Activated CD4-positive, alpha-beta T cell treated with anti-CD3 and anti-CD28 coated beads for 24 hours (primary cell): ENCODE measurements at regions not wholly inside any gene's neighbourhood (a gene's known extent, or its start where the extent isn't known, plus 50 kb on each side); places are given as distances from the start of the nearest gene placed in this dataset.
A peak's percentile ranks its signal among the peaks of the same experiment; 100 is the strongest.

Experiments
- DNase-seq, 2 donors: peaks; one replicate each; pipeline ENCODE4 v3.0.0-alpha.2; 2020; ENCODE audit warnings: low read depth in 2 of 2

DNA sequence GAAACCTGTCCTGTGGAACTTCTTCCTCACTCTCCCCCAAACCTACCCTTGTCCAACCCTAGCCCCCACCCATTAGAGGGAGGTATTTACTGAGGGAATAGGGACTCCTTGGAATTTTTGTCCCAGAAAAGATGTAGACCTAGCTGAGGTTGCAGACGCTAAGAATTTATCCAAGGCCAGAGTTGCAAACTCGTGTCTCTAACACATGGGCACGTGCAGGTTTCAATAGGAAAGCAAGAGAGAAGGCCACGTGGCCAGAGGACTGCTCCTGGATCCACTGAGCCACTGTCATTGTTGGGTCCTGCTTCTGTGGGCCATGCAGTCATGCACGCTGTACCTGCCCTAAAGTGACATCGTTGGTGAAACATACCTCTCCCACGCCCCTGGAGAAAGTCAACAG lies 243.4 kb upstream of the KCNG1 start:
- no peak for DNase-seq

DNA sequence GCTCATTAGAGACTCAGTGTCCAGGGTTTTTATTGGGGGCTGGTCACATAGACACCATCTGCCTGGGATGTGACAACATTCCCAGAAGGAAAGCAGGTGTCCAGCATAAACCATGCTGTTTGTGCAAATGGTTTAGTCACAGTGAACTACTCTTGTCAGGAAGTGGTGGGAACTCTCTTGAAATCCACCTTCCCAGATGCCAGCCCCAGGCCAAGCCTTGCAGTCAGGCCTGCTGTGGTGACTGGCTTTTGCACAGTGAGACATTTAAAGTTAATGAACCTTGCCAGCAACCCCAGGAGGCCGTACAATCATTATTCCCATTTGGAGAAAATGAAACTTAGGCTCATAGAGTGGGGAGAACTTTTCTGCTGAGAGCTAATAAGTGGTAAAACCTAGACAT lies 242.5 kb upstream of the KCNG1 start:
- no peak for DNase-seq

DNA sequence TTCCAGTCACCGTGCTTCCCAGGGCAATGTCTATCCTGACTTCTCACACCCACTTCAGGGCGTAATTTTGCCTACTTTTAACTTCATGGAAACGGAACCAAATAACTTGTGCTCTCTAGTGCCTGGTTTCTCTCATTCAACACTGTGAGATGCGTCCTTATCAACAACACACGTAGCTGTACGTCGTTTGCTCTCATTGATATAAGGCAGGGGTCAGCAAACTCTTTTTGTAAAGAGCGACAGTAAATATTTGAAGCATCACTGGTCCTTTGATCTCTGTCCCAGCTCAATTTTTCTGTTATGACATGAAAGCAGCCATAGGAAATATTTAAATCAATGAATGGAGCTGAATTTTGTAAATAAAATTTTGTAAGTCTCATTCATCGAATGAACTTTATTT lies 239.3 kb upstream of the KCNG1 start:
- DNase-seq = no peak

DNA sequence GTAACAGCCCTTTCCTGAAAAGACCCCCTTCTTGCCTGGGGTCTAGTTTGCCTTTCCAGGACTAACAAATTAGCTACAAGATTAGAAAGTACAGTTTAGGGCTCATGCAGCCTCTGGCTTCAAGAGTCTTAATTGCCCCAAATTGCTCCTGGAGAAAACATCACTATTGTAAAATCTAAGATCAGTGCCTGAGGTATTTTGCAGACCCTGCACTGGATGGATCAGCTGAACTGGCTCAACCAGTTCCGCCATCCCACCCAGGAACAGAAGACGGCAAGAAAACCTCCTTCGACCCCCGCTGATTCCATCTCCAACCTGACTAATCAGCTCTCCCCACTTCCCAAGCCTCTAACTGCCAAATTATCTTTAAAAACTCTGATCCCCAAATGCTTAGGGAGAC lies 236.5 kb upstream of the KCNG1 start:
- no peak for DNase-seq

DNA sequence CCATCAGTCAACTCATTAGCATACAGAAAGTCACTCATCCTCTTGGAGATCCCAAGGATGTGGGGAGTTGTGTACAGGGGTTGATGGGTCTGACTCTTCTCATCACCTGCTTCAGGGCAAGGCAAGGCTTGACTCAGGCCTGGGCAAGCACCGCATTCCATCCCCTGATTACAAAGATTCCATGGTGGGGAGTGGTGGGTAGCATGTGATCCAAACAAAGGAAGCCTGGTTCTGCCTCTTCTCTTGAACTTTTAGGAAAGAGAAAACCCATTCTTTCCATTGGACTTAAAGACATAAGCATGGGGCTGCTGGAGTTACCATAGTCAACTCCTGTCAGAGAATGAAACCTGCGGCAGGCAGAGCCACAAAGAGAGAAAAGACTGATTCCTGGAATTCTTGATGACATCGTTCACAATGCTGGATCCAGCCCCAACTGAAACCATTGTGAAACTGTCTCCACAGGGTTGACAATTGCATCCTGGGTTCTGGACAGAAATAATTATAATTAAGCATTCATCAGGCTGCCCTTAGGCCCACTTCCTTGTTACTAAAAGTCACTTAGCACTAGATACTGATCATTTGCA lies 235.8 kb upstream of the KCNG1 start:
- DNase-seq = no peak

DNA sequence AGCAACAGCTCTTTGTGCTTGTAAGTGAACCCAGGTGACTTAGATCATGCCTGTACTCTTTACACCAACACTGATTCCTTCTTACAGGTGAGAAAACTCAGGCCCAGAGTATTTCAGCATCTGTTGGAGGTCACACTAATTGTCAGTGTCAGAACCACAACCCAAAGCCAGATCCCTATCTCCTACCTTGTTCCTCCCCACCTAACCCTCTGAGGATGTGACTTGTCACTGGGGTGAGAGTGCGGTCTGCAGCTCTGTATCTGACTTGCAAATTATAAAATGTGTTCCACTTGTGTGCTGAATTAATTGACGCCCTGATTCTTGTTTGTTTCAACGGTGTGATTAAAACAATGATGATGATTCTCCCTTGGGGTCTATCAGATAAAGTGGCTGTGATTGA lies 232.5 kb upstream of the KCNG1 start:
- DNase-seq = no peak

DNA sequence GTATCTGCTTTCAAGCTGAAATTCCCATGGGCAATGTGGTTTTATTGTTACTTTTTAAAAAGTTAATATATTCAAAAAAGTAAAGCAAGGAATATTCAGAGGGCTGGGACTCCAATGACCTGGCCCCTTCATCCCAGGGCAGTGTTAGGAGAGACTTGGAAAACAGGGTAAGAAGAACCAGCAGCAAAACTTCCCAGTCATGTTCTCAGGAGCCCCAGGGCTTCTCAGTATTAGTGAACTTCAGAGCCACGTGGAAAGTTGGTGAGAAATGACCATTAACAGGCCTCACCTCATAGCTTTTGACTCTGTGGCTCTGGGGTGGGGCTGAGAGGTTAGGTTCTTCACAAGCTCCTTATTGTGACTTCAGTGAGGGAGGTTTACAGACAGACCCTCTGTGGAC lies 230.4 kb upstream of the KCNG1 start:
- DNase-seq = no peak

DNA sequence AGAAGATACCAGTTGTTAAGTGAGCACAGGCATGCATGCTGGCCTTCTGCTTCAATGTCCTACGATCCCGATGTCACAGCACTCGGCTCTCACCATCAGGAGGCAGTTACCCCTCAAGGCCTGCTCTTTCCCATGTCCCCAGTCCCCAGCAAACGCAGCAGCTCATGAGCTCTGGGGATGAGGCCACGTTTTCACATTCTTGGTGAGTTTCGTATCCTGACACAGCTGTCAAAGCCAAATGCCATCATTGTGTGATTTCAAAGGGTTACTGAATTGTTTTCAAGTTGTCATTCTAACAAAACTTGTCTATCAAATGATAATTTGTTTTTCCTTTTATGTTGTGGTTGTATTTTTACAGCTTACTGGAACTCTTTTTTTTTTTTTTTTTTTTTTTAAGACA lies 226.9 kb upstream of the KCNG1 start:
- DNase-seq = no peak

DNA sequence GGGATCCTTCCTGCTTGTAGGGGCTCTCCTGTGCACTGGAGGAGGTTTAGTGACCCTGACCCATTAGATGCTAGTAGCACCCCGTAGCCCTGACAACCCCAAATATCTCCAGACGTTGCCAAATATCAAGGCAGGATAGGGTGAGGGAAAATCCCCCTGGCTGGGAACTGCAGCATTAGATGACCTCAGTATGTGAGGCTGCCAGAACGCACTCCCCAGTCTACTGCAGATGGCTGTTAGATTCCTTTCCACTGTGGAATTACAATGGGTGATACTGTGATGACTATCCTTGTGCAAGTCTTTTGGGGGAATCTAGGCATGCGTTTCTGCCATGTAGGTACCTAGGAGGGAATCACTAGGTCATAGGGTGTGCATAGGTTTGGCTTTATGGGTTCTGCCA lies 226.3 kb upstream of the KCNG1 start:
- no peak for DNase-seq

DNA sequence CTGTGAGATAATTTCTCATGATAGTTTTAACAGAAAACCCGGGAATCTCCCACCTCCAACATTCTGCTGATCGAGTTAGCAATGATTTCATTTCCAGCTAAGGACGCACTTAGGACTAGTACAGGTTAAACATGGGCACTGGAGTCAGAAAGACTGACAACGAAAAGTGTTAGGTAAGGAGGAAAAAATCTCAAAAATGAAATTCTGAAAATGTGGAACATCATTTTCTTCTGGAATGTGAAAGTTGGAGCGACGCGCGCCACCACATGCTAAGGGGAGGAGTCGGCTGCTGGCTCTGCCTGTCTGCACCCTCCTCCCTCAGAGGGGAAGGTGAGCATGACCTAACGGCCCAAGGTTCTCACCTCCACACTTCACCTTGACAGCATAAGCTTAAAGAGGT lies 221.6 kb upstream of the KCNG1 start:
- DNase-seq = no peak

DNA sequence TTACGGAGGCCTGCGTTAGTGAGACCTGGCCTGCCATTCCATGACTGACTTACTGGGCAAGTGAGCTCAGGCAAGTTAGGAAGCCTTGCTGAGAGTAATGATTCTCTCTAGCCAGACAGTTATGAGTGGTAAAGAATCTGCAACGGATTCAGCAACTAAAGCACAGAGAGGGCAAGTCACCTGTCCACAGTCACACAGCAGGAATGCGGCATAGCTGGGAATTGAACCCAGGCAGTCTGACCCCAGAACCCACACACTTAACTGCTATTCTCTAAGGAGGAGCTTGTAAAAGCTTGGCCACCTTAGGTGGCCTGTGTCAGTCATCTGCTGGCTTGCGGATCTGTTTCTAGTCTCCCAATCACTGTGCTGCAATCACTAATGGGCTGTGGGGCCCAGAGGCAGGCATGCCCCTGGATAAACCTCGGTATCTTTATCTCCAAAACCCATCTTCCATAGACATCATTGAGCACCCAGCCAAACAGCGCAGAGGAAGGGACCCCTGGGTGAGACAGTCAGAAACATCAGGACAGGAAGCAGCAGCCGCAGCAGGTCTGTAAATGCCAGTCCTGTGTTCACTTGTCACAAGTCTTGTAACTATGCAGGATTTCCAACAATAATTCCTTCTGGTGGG lies 215.9 kb upstream of the KCNG1 start:
- no peak for DNase-seq

DNA sequence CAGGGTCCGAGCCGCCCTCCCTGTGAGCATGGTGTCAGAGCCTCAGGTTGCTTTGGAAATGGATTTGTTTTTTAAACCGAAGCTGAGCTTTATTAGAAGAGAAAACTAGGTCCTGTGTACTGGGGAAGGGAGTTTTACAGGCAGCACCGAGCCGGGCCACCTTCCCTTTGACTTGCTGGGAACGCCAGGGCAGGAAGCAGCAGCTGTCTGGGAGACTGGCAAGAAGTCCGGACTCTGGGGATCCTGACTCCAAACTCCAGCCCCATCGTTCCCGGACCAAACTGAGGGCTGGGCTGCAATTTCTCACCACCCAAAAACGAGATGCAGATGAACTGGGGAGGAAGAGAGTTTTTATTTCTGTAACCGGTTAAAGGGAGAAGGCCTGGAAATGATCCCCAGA lies 214.9 kb upstream of the KCNG1 start:
- no peak for DNase-seq

DNA sequence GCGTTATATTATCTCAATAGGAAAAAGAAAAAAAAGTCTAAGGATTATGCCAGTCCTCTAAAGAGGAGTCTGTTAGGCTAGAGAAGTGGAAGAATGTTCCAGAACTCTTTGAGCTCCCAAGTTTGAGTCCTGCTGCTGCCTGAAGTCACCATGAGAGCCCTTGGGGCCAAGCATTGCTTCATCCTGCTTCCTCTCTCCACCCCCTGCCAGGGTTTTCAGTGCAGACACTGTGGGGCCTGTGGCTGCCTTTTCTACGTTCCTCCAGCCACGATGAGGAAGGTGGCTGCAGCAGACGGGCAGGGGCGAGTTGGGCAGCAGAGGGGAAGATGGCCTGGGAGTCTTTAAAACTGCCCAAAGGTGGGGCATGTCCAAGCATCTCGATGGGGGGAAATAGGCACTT lies 214.4 kb upstream of the KCNG1 start:
- DNase-seq = no peak

DNA sequence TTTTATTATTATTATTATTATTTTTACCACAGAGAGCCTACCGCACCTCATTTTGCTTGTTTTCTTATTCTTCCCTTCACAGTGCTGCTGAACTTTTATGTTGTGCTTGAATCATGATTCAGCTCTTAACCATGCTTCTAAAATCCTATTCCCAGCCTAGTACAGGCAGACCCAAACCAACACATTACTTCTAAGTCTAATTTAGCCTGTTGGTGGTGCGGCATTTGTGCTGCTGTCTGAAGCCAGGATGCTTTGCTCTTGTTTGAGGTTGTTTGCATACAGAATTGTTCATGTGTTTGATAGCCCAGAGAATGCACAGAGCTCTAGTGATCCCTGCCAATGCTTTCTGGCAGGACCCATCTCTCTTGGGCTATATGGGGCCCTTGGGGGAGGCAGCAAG lies 213.5 kb upstream of the KCNG1 start:
- no peak for DNase-seq

DNA sequence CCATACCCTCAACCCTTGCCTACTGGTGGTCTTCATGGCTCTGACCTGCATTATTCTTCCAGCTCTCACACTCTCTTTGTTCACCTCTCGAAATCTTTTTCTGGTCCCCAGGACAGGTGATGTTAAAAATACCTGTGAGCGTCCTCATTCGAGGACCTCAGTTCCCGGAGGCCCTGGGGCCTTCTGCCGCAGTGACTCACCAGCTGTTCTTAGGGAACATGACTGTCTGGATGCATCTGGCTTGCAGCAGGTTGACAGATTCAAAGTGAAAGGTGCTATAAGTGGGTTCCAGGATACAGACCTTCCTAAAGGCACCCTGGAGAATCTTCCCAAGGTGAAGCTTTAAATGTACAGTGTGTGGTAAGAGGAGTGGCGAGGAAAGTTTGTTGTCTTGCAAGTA lies 210.4 kb upstream of the KCNG1 start:
- no peak for DNase-seq

DNA sequence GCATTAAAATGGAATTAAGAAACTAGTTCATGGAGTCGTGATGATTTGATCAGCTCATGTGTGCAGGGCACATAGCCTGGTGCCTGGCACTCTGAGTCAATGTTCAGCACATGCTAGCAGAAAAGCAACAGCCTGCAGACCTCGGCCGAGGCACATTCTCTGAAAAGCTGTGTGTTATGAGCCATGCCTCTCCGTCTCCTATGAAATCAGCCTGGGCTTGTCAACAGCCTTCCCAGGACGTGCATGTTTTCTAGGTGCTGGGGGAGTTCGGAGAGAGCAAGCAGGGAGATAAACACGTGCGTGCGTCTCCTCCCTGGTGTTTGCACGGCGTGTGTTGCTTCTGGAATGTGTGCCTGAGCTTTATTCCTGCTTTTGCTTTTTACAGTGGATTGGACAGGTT lies 207.8 kb upstream of the KCNG1 start:
- DNase-seq = no peak

DNA sequence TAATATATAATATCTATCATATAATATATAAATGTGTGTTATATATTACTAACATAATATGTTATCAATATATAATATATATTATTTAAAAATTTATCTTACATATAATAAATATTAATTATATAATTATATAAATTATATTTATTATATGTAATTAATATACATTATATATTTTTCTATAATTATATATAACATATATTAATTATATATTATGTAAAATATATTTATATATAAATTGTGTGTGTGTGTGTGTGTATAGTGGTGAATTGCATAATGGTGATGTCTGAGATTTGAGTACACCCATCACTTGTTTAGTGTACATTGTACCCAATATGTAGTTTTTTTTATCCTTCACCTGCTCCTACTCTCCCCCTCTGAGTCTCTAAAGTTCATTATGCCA lies 205.9 kb upstream of the KCNG1 start:
- no peak for DNase-seq

DNA sequence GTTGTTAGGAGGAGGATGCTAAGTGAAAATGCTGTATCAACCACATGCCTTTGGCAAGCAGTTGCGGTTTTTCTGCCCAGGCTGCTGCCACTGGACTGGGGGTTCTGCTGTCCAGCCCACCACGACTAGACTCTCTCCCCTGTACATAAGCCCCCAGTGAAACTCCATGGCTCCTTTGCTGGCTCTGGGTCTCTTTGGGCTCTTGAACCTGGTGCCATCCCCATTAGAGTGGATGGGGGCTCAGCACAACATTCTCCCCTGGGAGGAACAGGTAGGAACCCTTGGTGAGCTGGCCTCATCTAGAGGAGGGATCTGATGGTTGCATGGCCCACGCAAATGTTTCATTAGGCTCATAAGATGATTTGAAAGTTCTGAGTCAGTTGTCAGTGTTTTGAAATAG lies 204.8 kb upstream of the KCNG1 start:
- DNase-seq = no peak

DNA sequence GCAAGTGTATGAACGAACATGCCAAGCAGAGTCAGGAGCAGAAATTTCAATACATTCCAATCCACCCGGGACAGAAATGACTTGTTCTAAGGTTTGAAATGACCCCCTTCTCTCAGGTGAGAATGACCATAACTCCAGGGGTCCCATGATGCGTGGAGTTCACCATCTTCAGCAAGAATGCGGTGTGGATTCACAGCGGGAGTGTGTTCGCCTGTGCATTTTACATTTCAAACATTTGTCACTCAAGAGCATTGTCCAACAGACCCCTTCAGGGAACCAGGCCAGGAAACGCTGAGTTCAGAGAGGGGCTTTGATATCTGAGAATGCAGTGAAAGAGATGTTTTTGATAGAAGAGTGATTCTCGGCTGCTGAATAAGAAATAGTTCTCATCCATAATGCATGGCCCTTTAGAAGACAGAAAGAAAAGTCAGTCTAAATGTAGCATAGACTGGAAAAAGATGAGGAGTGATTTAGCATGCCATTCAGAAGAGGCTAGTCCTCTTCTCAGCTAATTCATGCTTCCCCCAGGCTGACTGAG lies 200.3 kb upstream of the KCNG1 start:
- DNase-seq = no peak

DNA sequence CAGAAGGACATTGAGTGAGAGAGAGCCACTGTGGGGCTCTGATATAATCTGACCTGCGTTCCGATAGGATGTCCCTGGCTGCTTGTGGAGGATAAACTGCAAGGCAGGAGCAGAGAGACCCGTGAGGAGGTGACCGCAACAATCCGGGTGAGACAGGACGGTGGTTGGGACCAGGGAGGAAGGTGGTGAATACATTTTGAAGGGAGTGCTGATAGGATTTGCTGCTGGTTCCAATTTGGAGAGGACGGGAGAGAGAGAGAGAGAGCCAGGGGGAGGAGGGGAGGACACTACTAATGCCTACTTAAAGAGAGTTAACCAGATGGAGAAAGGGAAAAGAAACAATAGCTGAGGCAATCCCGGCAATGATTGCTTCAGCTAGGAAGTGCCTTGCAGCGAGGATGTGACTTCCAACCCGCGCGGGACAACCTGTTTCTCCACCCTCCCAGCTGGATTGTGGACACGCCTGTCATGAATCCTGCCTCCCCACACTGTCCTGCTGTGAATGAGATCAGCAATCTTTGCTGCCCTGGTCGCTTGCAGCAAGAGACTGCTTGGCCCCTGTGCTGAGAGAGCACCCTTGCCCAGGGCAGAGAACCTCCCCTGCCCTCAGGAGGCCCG lies 199.0 kb upstream of the KCNG1 start:
- no peak for DNase-seq

DNA sequence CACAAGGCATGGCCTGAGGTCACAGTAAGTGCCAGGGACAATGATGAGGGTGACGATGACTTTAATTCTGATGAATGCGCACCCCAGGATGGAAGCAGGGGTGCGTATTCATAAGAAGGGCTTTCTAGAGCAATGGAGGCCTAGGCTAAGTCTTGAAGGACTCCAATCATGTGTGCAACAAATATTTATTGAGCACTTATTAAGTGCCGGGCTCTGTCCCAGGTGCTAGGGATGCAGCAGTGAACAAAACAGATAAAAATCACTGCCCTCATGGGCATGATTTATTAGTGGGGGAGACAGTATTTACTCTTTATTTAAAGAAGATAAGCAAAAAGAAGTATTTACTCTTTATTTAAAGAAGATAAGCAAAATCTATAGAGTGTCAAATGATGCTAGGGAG lies 198.2 kb upstream of the KCNG1 start:
- no peak for DNase-seq

DNA sequence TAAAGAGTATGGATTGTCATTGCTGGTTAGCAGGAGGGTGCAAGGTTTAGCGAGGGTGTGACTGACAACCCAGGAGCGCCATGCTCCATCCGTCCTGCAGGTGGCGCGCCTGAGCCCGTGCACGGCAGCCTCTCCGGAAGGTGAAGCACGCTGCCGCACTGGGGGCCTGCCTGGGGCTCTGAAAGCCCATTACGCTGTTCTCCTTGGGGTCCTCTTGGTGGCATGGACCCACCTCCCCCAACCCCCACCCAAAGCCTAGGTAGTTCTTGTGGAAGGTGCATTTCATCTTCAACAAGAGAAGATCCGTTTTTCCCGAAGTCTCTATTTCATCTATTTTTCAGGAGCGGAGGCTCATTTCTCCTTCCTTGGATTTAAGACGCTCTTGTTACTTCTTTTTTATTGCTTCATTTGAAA lies 197.4 kb upstream of the KCNG1 start:
- peak; percentile 37 to 54 for DNase-seq

DNA sequence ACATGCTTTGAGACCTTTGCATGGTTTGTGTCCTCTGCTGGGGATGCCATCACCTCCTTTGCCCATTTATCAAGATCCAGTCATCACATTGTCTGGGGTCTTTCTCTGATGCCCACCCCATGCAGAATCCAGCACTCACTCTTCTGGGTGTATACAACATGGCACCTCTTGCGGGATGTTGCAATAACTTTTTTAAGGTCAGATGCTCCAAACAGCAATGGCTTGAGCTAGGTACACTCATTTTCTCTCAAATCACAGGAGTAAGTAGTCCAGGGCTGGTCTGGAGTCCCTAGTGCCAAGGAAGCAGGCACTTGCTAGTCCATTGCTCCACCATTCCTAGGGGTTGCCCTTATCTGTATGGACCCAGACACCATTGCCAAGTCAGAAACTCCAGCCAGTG lies 196.6 kb upstream of the KCNG1 start:
- no peak for DNase-seq

DNA sequence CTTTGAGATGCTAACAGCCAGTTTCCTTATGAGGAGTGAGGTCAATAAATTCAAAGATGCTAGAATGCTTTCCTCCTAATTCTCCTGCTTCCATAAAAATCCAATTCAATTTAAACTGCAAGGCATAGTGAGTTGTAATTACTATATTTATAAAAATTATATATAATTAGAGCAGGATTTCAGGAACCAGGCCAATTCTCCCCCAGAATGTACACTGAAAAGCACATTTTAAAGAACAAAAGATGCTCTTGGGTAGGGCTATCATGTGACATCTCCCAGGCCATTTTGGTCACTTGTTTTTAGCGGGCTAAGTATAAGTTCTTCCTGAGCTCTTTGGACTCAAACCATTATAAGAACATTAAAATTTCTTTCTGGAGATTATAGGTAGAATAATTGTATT lies 195.7 kb upstream of the KCNG1 start:
- no peak for DNase-seq
